ENCODE measurements at regions not wholly inside any gene's neighbourhood (a gene's known extent, or its start where the extent isn't known, plus 50 kb on each side); places are given as distances from the start of the nearest gene placed in this dataset.

DNA sequence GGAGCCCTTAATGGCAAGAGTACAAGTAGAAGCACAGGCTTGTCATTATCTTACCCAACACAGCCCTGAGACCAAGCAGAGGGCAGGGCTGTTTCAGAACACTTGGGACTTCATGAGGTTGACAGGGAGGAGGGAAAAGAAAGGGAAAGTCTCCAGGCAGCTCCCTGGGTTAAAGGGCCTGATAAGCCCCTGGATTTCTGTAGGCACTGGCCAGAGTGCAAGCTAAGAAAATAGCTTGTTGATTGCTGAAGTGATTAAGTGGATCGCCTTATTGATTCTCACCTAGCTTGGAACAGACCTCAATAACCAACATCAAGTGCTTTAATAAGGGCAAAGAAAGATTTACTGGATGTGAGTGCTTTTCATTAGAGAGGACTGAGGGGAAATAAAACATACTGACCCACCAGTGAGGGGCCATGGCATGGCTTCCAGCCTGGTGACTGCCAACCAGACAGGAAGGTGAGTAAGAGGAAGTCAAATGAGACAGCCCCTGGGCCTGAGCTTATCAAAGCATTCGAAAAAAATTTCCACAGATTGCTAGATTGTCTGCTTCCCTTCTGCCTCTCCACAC lies 121.4 kb upstream of the NFIA start:
- H2BK15ac ChIP-seq (ENCODE audit: low read length): no peak overlapping the region

More for the DNA sequence above, 121.4 kb upstream of the NFIA start:
- ChIA-PET CTCF (ENCODE audit: partially characterized antibody) (interaction anchor here (1.0 to 1.5 kb wide), 3 partner anchors 18 to 376 kb away, joined by 3 to 6 read pairs (median 4); no protein-coding TSS in a partner anchor), POLR2A (ENCODE audit: partially characterized antibody) (no interaction called here)
- H3K4me3 ChIP-seq (ENCODE audit: extremely low read depth in 1 of 4, insufficient read depth in 2 of 4, low read depth in 3 of 4, low read length in 4 of 4): no peak overlapping the region
- H2AK5ac ChIP-seq (ENCODE audit: low read depth, low read length): no peak overlapping the region
- H4K20me1 ChIP-seq (replicated peaks in 1 of 2; ENCODE audit: control insufficient read depth in 1 of 2, insufficient read depth in 2 of 2, low read length in 2 of 2): no peaks in the 10 kb centered on the region
- H4K5ac ChIP-seq (ENCODE audit: insufficient read length, low read depth, low read length): no peak overlapping the region
- DNase-seq (ENCODE audit: low read depth in 1 of 2, low spot score in 2 of 2) (no peak), FAIRE-seq (no peak)
- no peak overlapping the region for H3K14ac ChIP-seq (ENCODE audit: insufficient read length)
- H3K27ac ChIP-seq (ENCODE audit: low read depth, low read length): no peak overlapping the region
- no peaks in the 10 kb centered on the region for H3K79me1 ChIP-seq (ENCODE audit: low read depth, low read length)
- no peak overlapping the region for H4K91ac ChIP-seq (replicated peaks; ENCODE audit: insufficient read length, low read length)
- no peak overlapping the region for H3K56ac ChIP-seq (replicated peaks; ENCODE audit: insufficient read length, low read depth, low read length)
- H2BK5ac ChIP-seq (ENCODE audit: low read depth, low read length): no peak overlapping the region
- H3K4me2 ChIP-seq (ENCODE audit: insufficient read depth in 1 of 2, low read depth in 2 of 2, low read length in 2 of 2): no peak overlapping the region
- peaks cover 0 to 7% (median 0%) of the 10 kb centered on the region in 4 experiments; a peak in 2 of 8 replicates for H3K36me3 ChIP-seq (ENCODE audit: control insufficient read depth in 2 of 4, insufficient read depth in 4 of 4, low read length in 3 of 4)
- no peak overlapping the region for H3K23ac ChIP-seq (ENCODE audit: insufficient read length)
- peaks cover 12 to 20% of the 10 kb centered on the region in 2 experiments for H3K9me3 ChIP-seq (ENCODE audit: insufficient read depth in 2 of 2, low read depth in 1 of 2, low read length in 1 of 2)
- H4K8ac ChIP-seq (ENCODE audit: extremely low read depth, insufficient read depth, low read length): no peak overlapping the region
- H2BK12ac ChIP-seq (ENCODE audit: low read depth, low read length): no peak overlapping the region
- WGBS, 2 experiments (ENCODE audit: extremely low coverage in 1 of 2, insufficient coverage in 1 of 2, insufficient read length in 1 of 2, insufficient replicate concordance in 2 of 2, low coverage in 1 of 2, low lambda C conversion rate in 2 of 2, missing lambda C conversion rate in 1 of 2): 86% methylated on average over 2 of the region's 2 CpGs; no CpG with 5 or more reads in 1 of the 2 experiments
- no peak overlapping the region for H2BK120ac ChIP-seq (replicated peaks; ENCODE audit: low read depth, low read length)
- no peak overlapping the region for H2AFZ ChIP-seq (ENCODE audit: low read length)
- TF ChIP-seq SIRT6 (IDR thresholded peaks at IDR 0.05; ENCODE audit: low read length) (no peak), CHD2 (IDR thresholded peaks at IDR 0.05; ENCODE audit: low read length) (no peak), MAFK (IDR thresholded peaks at IDR 0.05; ENCODE audit: low read depth, low read length) (no peak), POLR2AphosphoS5 (IDR thresholded peaks at IDR 0.05; ENCODE audit: low read depth, low read length) (no peak), JUND (IDR thresholded peaks at IDR 0.05; ENCODE audit: low read length) (no peak)
- no peaks in the 10 kb centered on the region for H3K4me1 ChIP-seq (replicated peaks in 1 of 4; ENCODE audit: control insufficient read depth in 3 of 4, insufficient read depth in 4 of 4, low read length in 3 of 4)
- H2BK20ac ChIP-seq (ENCODE audit: low read length): 0 out of 2 replicates have a peak overlapping the region, but pooled peaks have one; percentile 49
- H3K23me2 ChIP-seq (ENCODE audit: low read depth, low read length): no peaks in the 10 kb centered on the region
- H3K9ac ChIP-seq (replicated peaks in 1 of 4; ENCODE audit: extremely low read depth in 1 of 4, low read depth in 3 of 4, low read length in 3 of 4): no peak overlapping the region
- H3K79me2 ChIP-seq (ENCODE audit: control insufficient read depth in 1 of 2, insufficient read depth in 2 of 2, low read length in 2 of 2): no peaks in the 10 kb centered on the region
- H3K18ac ChIP-seq (ENCODE audit: extremely low read depth, low read length): no peak overlapping the region
- H3K27me3 ChIP-seq (replicated peaks in 1 of 4; ENCODE audit: control insufficient read depth in 3 of 4, extremely low read depth in 1 of 4, insufficient read depth in 3 of 4, low read length in 3 of 4): no peaks in the 10 kb centered on the region
- H3K4ac ChIP-seq (replicated peaks; ENCODE audit: insufficient read length, low read depth, low read length): no peak overlapping the region
